Keratinocyte (primary cell): ENCODE measurements at regions not wholly inside any gene's neighbourhood (a gene's known extent, or its start where the extent isn't known, plus 50 kb on each side); places are given as distances from the start of the nearest gene placed in this dataset.

ENCODE experiments used
- DNase-seq: peaks from one replicate; pipeline ENCODE4 v3.0.0-alpha.2; 2011; ENCODE audit warnings: low read depth, missing footprints, low spot score
- FAIRE-seq: peaks from 2 replicates; lab custom pipeline; 2011; peaks lifted over from hg19 to GRCh38; lab: Jason Lieb, UNC
- H2AFZ ChIP-seq: 2 replicates; pipeline ENCODE4 v1.6.0; 2012; ENCODE audit warnings: low read length, control low read depth, inconsistent platforms; ENCODE audit not compliant: control insufficient read depth
- H3K27ac ChIP-seq: 2 replicates; pipeline ENCODE4 v1.5.1; 2011; ENCODE audit warnings: low read length; ENCODE audit not compliant: control insufficient read depth, insufficient read depth
- H3K27me3 ChIP-seq: 3 replicates; pipeline ENCODE4 v1.6.0; 2011; ENCODE audit warnings: low read length; ENCODE audit not compliant: control insufficient read depth, insufficient read depth; ENCODE audit errors: extremely low read depth
- H3K36me3 ChIP-seq, 2 experiments: 2 replicates in 1 of 2; 3 replicates in 1 of 2; pipeline ENCODE4 v1.5.1; 2011; ENCODE audit warnings: low read length in 2 of 2, mild to moderate bottlenecking in 1 of 2; ENCODE audit not compliant: control insufficient read depth in 2 of 2, insufficient read depth in 2 of 2; ENCODE audit errors: extremely low read depth in 1 of 2
- H3K4me1 ChIP-seq: 3 replicates; pipeline ENCODE4 v1.5.1; 2011; ENCODE audit warnings: low read length; ENCODE audit not compliant: control insufficient read depth, insufficient read depth; ENCODE audit errors: extremely low read depth
- H3K4me2 ChIP-seq: 3 replicates; pipeline ENCODE4 v1.6.0; 2011; ENCODE audit warnings: low read depth, low read length; ENCODE audit not compliant: control insufficient read depth, insufficient read depth; ENCODE audit errors: extremely low read depth
- H3K4me3 ChIP-seq, 3 experiments: fragments of 200-600 bp in 1 of 3; sonication (generic) in 1 of 3; 2 replicates in 2 of 3; 3 replicates in 1 of 3; pipeline ENCODE4 v1.5.1; 2011 to 2016; ENCODE audit warnings: low read length in 3 of 3, mild to moderate bottlenecking in 3 of 3, control low read depth in 2 of 3, inconsistent platforms in 1 of 3, low read depth in 1 of 3, mixed read lengths in 1 of 3, mixed run types in 1 of 3, moderate library complexity in 1 of 3; ENCODE audit not compliant: control insufficient read depth in 2 of 3, insufficient read depth in 2 of 3; ENCODE audit errors: extremely low read depth in 1 of 3
- H3K79me2 ChIP-seq: 2 replicates; pipeline ENCODE4 v1.6.0; 2012; ENCODE audit warnings: low read length; ENCODE audit not compliant: control insufficient read depth, insufficient read depth
- H3K9ac ChIP-seq: 3 replicates; pipeline ENCODE4 v1.6.0; 2011; ENCODE audit warnings: low read length; ENCODE audit not compliant: control insufficient read depth, insufficient read depth; ENCODE audit errors: extremely low read depth
- H3K9me1 ChIP-seq: 3 replicates; pipeline ENCODE4 v1.6.0; 2011; ENCODE audit warnings: low read length; ENCODE audit not compliant: control insufficient read depth, insufficient read depth; ENCODE audit errors: extremely low read depth
- H3K9me3 ChIP-seq: 2 replicates; pipeline ENCODE4 v1.5.1; 2012; ENCODE audit warnings: low read depth, low read length; ENCODE audit not compliant: control insufficient read depth
- H4K20me1 ChIP-seq: 3 replicates; pipeline ENCODE4 v1.6.0; 2011; ENCODE audit warnings: low read length; ENCODE audit not compliant: control insufficient read depth, insufficient read depth; ENCODE audit errors: extremely low read depth
- EZH2 ChIP-seq: IDR thresholded peaks from one replicate; pipeline ENCODE4 v1.6.1; 2012; ENCODE audit warnings: inconsistent platforms, mild to moderate bottlenecking, low read length, moderate library complexity
- dilution Hi-C: fragments of 300-500 bp; cut with MboI; formaldehyde crosslinking; loops from one replicate; pipeline ENCODE4 v1.7.0; 2020; ENCODE audit warnings: low sequenced_read_pairs; ENCODE audit not compliant: extremely low pct_ligation_motif_present
- TF ChIP-seq, protein P1 (sequence below), 3 experiments: IDR thresholded peaks in 1 of 3; conservative IDR thresholded peaks in 1 of 3; optimal IDR thresholded peaks in 1 of 3; 2 replicates in 2 of 3; 3 replicates in 1 of 3; pipeline versions ENCODE3 to v1.5.1; 2011; ENCODE audit warnings: low read length in 3 of 3, mild to moderate bottlenecking in 3 of 3, moderate library complexity in 2 of 3, control low read depth in 1 of 3, inconsistent platforms in 1 of 3; ENCODE audit not compliant: insufficient read depth in 2 of 3; ENCODE audit errors: extremely low read depth in 1 of 3

DNA sequence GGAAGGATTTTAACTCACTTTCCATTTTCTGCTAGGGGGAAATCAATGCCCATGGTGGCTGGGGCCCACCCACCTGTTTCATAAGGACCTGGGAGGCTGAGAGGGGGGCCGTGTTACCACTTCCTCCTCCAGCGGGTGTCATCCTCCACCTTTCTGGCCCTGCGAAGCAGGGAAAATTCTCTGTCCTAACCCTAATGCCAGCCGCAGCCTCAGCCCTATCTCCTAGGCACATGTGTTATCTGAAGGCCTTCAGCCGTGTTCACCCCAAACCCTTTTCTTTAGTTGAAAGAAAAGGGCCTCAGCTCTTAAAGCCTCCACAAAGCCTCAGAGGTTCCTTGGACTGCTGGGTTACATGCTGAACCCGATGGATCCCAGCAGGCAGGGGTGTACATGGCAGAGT, 55.4 kb upstream of the NECTIN1 start:
- DNase-seq: no peak
- Histone ChIP-seq H3K36me3 (no peaks in the 10 kb centered on the region), H3K4me2 (no peak overlapping the region), H2AFZ (no peak overlapping the region), H3K9me1 (no peaks in the 10 kb centered on the region), H3K4me1 (no peaks in the 10 kb centered on the region), H3K9me3 (no peaks in the 10 kb centered on the region), H3K27me3 (peaks cover 10% of the 10 kb centered on the region), H3K27ac (no peak overlapping the region), H3K4me3 (no peak overlapping the region), H3K9ac (no peak overlapping the region), H3K79me2 (no peaks in the 10 kb centered on the region), H4K20me1 (no peaks in the 10 kb centered on the region)
- TF ChIP-seq EZH2: no peak
- TF ChIP-seq, protein P1, sequence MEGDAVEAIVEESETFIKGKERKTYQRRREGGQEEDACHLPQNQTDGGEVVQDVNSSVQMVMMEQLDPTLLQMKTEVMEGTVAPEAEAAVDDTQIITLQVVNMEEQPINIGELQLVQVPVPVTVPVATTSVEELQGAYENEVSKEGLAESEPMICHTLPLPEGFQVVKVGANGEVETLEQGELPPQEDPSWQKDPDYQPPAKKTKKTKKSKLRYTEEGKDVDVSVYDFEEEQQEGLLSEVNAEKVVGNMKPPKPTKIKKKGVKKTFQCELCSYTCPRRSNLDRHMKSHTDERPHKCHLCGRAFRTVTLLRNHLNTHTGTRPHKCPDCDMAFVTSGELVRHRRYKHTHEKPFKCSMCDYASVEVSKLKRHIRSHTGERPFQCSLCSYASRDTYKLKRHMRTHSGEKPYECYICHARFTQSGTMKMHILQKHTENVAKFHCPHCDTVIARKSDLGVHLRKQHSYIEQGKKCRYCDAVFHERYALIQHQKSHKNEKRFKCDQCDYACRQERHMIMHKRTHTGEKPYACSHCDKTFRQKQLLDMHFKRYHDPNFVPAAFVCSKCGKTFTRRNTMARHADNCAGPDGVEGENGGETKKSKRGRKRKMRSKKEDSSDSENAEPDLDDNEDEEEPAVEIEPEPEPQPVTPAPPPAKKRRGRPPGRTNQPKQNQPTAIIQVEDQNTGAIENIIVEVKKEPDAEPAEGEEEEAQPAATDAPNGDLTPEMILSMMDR (optimal IDR thresholded peaks at IDR 0.05 in 1 of 3, IDR thresholded peaks at IDR 0.05 in 1 of 3, conservative IDR thresholded peaks at IDR 0.05 in 1 of 3; ENCODE audit: extremely low read depth in 1 of 3, insufficient read depth in 2 of 3, low read length in 3 of 3): no peak
- FAIRE-seq: no peak
- dilution Hi-C loops: no loop called here

GRCh38 chr11:119783466-119784400, 54.7 kb upstream of the NECTIN1 start:
- dilution Hi-C loops: no loop called here
- no peak for TF ChIP-seq EZH2
- TF ChIP-seq, protein P1 (optimal IDR thresholded peaks at IDR 0.05 in 1 of 3, IDR thresholded peaks at IDR 0.05 in 1 of 3, conservative IDR thresholded peaks at IDR 0.05 in 1 of 3; ENCODE audit: extremely low read depth in 1 of 3, insufficient read depth in 2 of 3, low read length in 3 of 3): no peak
- DNase-seq (no peak), FAIRE-seq (no peak)
- Histone ChIP-seq H4K20me1 (no peaks in the 10 kb centered on the region), H3K4me3 (no peak overlapping the region), H3K79me2 (no peaks in the 10 kb centered on the region), H3K4me2 (no peak overlapping the region), H3K27ac (no peak overlapping the region), H3K9me3 (no peaks in the 10 kb centered on the region), H3K36me3 (no peaks in the 10 kb centered on the region), H3K9ac (no peak overlapping the region), H3K4me1 (no peaks in the 10 kb centered on the region), H3K9me1 (no peaks in the 10 kb centered on the region), H3K27me3 (peaks cover 10% of the 10 kb centered on the region), H2AFZ (no peak overlapping the region)
